Spleen (tissue), 11 donors: ENCODE measurements at regions not wholly inside any gene's neighbourhood (a gene's known extent, or its start where the extent isn't known, plus 50 kb on each side); places are given as distances from the start of the nearest gene placed in this dataset.
A peak's percentile ranks its signal among the peaks of the same experiment; 100 is the strongest.
"Not testable (repeated sequence)": the region's sequence is repeated elsewhere in the genome, so short reads cannot be mapped to it uniquely, and the experiment has no call there.

ENCODE experiments used
- DNase-seq: peaks from one replicate; pipeline ENCODE4 v3.0.0-alpha.2; 2020
- H3K27ac ChIP-seq, 8 donors: fragments of 200-600 bp; sonication (generic) in 7 of 8; 1 replicate in 4 of 8; 2 replicates in 4 of 8; pipeline versions ENCODE4 v1.5.0 to v1.8.0; 2016 to 2021; ENCODE audit warnings: inconsistent platforms in 4 of 8, mild to moderate bottlenecking in 4 of 8, moderate library complexity in 1 of 8
- H3K27me3 ChIP-seq, 7 donors: fragments of 200-600 bp; sonication (generic) in 6 of 7; replicated peaks in 1 of 7; 1 replicate in 4 of 7; 2 replicates in 3 of 7; pipeline versions ENCODE4 v1.5.0 to v1.8.0; 2016 to 2021; ENCODE audit warnings: inconsistent platforms in 3 of 7, mild to moderate bottlenecking in 1 of 7
- H3K36me3 ChIP-seq, 6 donors: fragments of 200-600 bp; sonication (generic) in 5 of 6; 1 replicate in 4 of 6; 2 replicates in 2 of 6; pipeline versions ENCODE4 v1.5.0 to v1.8.0; 2016 to 2021; ENCODE audit warnings: inconsistent platforms in 2 of 6
- H3K4me1 ChIP-seq, 6 donors: fragments of 200-600 bp; sonication (generic) in 5 of 6; 1 replicate in 3 of 6; 2 replicates in 3 of 6; pipeline versions ENCODE4 v1.5.0 to v1.8.0; 2016 to 2021; ENCODE audit warnings: inconsistent platforms in 3 of 6
- H3K4me3 ChIP-seq, 8 donors: fragments of 200-600 bp; sonication (generic) in 7 of 8; 1 replicate in 4 of 8; 2 replicates in 4 of 8; pipeline versions ENCODE4 v1.5.0 to v1.8.0; 2016 to 2021; ENCODE audit warnings: inconsistent platforms in 4 of 8, mild to moderate bottlenecking in 4 of 8, moderate library complexity in 2 of 8
- H3K9me3 ChIP-seq, 8 donors: fragments of 200-600 bp; sonication (generic) in 7 of 8; 1 replicate in 4 of 8; 2 replicates in 4 of 8; pipeline versions ENCODE4 v1.5.0 to v1.8.0; 2016 to 2021; ENCODE audit warnings: inconsistent platforms in 4 of 8
- CTCF ChIP-seq, 11 experiments: fragments of 200-600 bp in 7 of 11; fragments of 450-650 bp in 4 of 11; sonication (generic) in 4 of 11; IDR thresholded peaks in 8 of 11; conservative IDR thresholded peaks in 3 of 11; 1 replicate in 7 of 11; 2 replicates in 4 of 11; pipeline versions ENCODE4 v1.4.0 to v1.8.0; 2016 to 2021; ENCODE audit warnings: antibody characterized with exemption in 11 of 11, inconsistent platforms in 4 of 11, mild to moderate bottlenecking in 1 of 11
- POLR2A ChIP-seq, 3 donors: fragments of 450-650 bp; IDR thresholded peaks; one replicate each; pipeline ENCODE4 v1.5.1; 2017; ENCODE audit warnings: antibody characterized with exemption in 3 of 3, mild to moderate bottlenecking in 1 of 3
- POLR2AphosphoS5 ChIP-seq, 3 donors: sonication (generic); formaldehyde crosslinking; IDR thresholded peaks; one replicate each; pipeline ENCODE4 v1.5.1; 2017; ENCODE audit warnings: antibody characterized with exemption in 3 of 3
- WGBS, 5 donors: extraction: QIAGEN DNeasy Blood & Tissue Kit in 3 of 5; methylation state at CpG; one replicate each; pipeline versions ENCODE4 v1.1.5 to v1.1.7; 2013 to 2018; 5-methylcytosine and 5-hydroxymethylcytosine counted together
- intact Hi-C: fragments of 100-400 bp; cut with DNase I; formaldehyde crosslinking; loops from one replicate; pipeline ENCODE4 v1.15.0; 2023; ENCODE audit warnings: low total_unique reads
- donor health status: healthy with polysubstance abuse.
- donor health status: DM: no; HTN: no; CAD: no; lungs with moderate emphysema.
- donor health status: DM: no; HTN: no; CAD: no.
- donor health status: Bipolar disorder and iron deficiency.
- donor health status: healthy.
- donor health status: DM: no; HTN: no; CAD: no.
- donor health status: DM: yes; HTN: yes; CAD: no.

GRCh38 chr2:187658952-187659525, 104.8 kb upstream of the TFPI start:
- H3K4me3 ChIP-seq = no peak overlapping the region
- no peak overlapping the region for H3K27ac ChIP-seq
- peaks cover 0 to 10% (median 2%) of the 10 kb centered on the region in 8 donors for H3K9me3 ChIP-seq
- no peaks in the 10 kb centered on the region for H3K27me3 ChIP-seq
- TF ChIP-seq POLR2AphosphoS5 (IDR thresholded peaks at IDR 0.05) (no peak), POLR2A (IDR thresholded peaks at IDR 0.05) (no peak), CTCF (IDR thresholded peaks at IDR 0.05 in 8 of 11, conservative IDR thresholded peaks at IDR 0.05 in 3 of 11) (peak in 2 of 11 experiments; percentile 19 to 29)
- 36 to 62% (median 40%) methylated on average over 5 of the region's 5 CpGs for WGBS, 5 donors
- no peak for DNase-seq
- no peaks in the 10 kb centered on the region for H3K4me1 ChIP-seq
- H3K36me3 ChIP-seq = no peaks in the 10 kb centered on the region
- intact Hi-C loops = no loop called here

GRCh38 chr2:187676050-187676449, 121.8 kb upstream of the TFPI start:
- WGBS, 5 donors = 81 to 93% (median 87%) methylated on average over 2 of the region's 2 CpGs
- H3K36me3 ChIP-seq, H3K4me3 ChIP-seq, intact Hi-C loops, H3K27ac ChIP-seq, H3K9me3 ChIP-seq, H3K4me1 ChIP-seq, H3K27me3 ChIP-seq, DNase-seq: not testable (repeated sequence)

- no peak for TF ChIP-seq POLR2A (IDR thresholded peaks at IDR 0.05)
- TF ChIP-seq POLR2AphosphoS5 (IDR thresholded peaks at IDR 0.05) = no peak
- TF ChIP-seq CTCF (IDR thresholded peaks at IDR 0.05 in 8 of 11, conservative IDR thresholded peaks at IDR 0.05 in 3 of 11) = no peak
- no peaks in the 10 kb centered on the region for H3K9me3 ChIP-seq
- no peak overlapping the region for H3K4me3 ChIP-seq
- H3K36me3 ChIP-seq = no peaks in the 10 kb centered on the region
- intact Hi-C loops = no loop called here
- H3K27ac ChIP-seq = no peak overlapping the region
- H3K4me1 ChIP-seq = no peaks in the 10 kb centered on the region
- no peaks in the 10 kb centered on the region for H3K27me3 ChIP-seq
- DNase-seq = no peak
These were observed 125.2 kb upstream of the TFPI start for GRCh38 chr2:187679454-187679853.

GRCh38 chr2:187684174-187684573, 129.9 kb upstream of the TFPI start:
- H3K27ac ChIP-seq = no peak overlapping the region
- H3K4me3 ChIP-seq = no peak overlapping the region
- no peak for TF ChIP-seq CTCF (IDR thresholded peaks at IDR 0.05 in 8 of 11, conservative IDR thresholded peaks at IDR 0.05 in 3 of 11)
- no peak for TF ChIP-seq POLR2A (IDR thresholded peaks at IDR 0.05)
- no peak for TF ChIP-seq POLR2AphosphoS5 (IDR thresholded peaks at IDR 0.05)
- H3K36me3 ChIP-seq = no peaks in the 10 kb centered on the region
- no peaks in the 10 kb centered on the region for H3K4me1 ChIP-seq
- H3K9me3 ChIP-seq = no peaks in the 10 kb centered on the region
- intact Hi-C loops = no loop called here
- 55 to 79% (median 76%) methylated on average over 1 of the region's 1 CpG for WGBS, 5 donors
- no peak for DNase-seq
- H3K27me3 ChIP-seq = no peaks in the 10 kb centered on the region
